ENCODE measurements at regions not wholly inside any gene's neighbourhood (a gene's known extent, or its start where the extent isn't known, plus 50 kb on each side); places are given as distances from the start of the nearest gene placed in this dataset.

DNA sequence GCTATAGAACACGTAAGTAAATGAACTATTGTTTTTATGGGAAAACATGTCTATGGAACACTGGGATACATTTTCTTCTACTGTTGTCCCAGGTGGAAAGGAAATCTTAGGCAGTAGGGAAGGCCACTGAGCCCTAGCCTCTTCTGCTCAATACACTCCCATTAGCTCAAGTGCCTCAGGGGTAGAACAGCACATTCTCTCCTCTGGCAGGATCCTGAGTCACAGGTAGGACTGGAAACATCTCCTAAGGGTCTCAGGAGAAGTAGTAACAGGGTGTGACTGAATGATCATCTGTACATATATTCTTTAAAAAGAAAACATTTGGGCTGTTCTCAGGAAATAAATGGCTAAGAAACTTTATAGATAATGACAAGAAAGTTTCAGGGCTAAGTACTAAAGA is 175.6 kb upstream of the ESRRG start:
- DNase-seq (ENCODE audit: low read depth in 6 of 9, low spot score in 9 of 9): no peak
- Histone ChIP-seq H3K4me1 (ENCODE audit: control insufficient read depth in 2 of 2, insufficient read depth in 2 of 2, low read length in 2 of 2) (no peaks in the 10 kb centered on the region), H3K4me3 (ENCODE audit: low read length in 2 of 2) (no peak overlapping the region), H3K9me3 (ENCODE audit: control insufficient read depth in 2 of 2, insufficient read depth in 1 of 2, low read length in 1 of 2) (no peaks in the 10 kb centered on the region), H3K27me3 (ENCODE audit: control insufficient read depth in 2 of 2, insufficient read depth in 1 of 2, low read length in 1 of 2) (no peaks in the 10 kb centered on the region), H3K27ac (ENCODE audit: low read depth in 1 of 2, low read length in 1 of 2) (no peak overlapping the region), H3K36me3 (ENCODE audit: control insufficient read depth in 2 of 2, insufficient read depth in 2 of 2, low read length in 1 of 2) (no peaks in the 10 kb centered on the region)
- 97% methylated on average over 1 of the region's 1 CpG for WGBS

DNA sequence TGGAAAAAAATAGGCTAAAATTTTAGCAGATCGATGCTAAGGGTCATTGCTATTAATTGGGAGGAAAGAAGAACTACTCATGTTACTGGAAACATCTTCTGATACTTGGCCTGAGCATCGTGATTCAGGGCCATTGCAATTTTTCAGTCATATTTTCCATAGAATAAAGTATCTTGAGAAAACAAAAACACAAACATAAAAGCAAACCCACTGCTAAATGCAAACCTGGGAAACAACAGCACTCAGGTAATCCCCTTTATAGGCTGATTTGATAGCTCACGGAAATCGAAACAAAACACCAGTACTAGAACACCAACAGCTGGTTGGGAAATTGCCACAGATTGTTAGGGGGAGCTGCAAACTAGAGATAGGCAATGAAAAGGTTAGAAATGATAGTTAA is 172.9 kb upstream of the ESRRG start:
- 91% methylated on average over 4 of the region's 4 CpGs for WGBS
- H3K4me3 ChIP-seq (ENCODE audit: low read length in 2 of 2): no peak overlapping the region
- no peaks in the 10 kb centered on the region for H3K36me3 ChIP-seq (ENCODE audit: control insufficient read depth in 2 of 2, insufficient read depth in 2 of 2, low read length in 1 of 2)
- no peaks in the 10 kb centered on the region for H3K4me1 ChIP-seq (ENCODE audit: control insufficient read depth in 2 of 2, insufficient read depth in 2 of 2, low read length in 2 of 2)
- no peaks in the 10 kb centered on the region for H3K9me3 ChIP-seq (ENCODE audit: control insufficient read depth in 2 of 2, insufficient read depth in 1 of 2, low read length in 1 of 2)
- H3K27me3 ChIP-seq (ENCODE audit: control insufficient read depth in 2 of 2, insufficient read depth in 1 of 2, low read length in 1 of 2): no peaks in the 10 kb centered on the region
- no peak overlapping the region for H3K27ac ChIP-seq (ENCODE audit: low read depth in 1 of 2, low read length in 1 of 2)
- no peak for DNase-seq (ENCODE audit: low read depth in 6 of 9, low spot score in 9 of 9)

DNA sequence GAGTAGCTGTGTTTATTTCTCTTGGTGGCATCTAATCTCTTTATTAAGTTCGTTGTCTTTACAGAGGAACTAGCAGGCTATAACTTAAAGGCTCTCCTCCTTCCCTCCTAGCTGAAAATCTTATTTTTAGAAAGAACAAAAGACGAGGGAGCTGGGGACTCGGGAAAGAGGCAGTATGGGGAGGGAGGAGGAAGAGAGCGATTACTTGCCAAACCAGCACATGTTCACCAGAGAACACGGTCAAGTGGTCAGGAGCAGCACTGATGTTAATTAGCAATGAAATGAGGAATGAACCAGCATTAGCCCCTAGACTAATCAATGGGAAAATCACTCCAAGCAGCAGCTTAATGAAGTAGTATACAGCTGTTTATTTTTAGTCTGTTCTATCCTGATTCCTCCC is 171.3 kb upstream of the ESRRG start:
- H3K36me3 ChIP-seq (ENCODE audit: control insufficient read depth in 2 of 2, insufficient read depth in 2 of 2, low read length in 1 of 2): no peaks in the 10 kb centered on the region
- no peak overlapping the region for H3K27ac ChIP-seq (ENCODE audit: low read depth in 1 of 2, low read length in 1 of 2)
- H3K4me3 ChIP-seq (ENCODE audit: low read length in 2 of 2): no peak overlapping the region
- H3K9me3 ChIP-seq (ENCODE audit: control insufficient read depth in 2 of 2, insufficient read depth in 1 of 2, low read length in 1 of 2): no peaks in the 10 kb centered on the region
- H3K4me1 ChIP-seq (ENCODE audit: control insufficient read depth in 2 of 2, insufficient read depth in 2 of 2, low read length in 2 of 2): no peaks in the 10 kb centered on the region
- H3K27me3 ChIP-seq (ENCODE audit: control insufficient read depth in 2 of 2, insufficient read depth in 1 of 2, low read length in 1 of 2): no peaks in the 10 kb centered on the region
- 71% methylated on average over 5 of the region's 5 CpGs for WGBS
- DNase-seq (ENCODE audit: low read depth in 6 of 9, low spot score in 9 of 9): no peak

DNA sequence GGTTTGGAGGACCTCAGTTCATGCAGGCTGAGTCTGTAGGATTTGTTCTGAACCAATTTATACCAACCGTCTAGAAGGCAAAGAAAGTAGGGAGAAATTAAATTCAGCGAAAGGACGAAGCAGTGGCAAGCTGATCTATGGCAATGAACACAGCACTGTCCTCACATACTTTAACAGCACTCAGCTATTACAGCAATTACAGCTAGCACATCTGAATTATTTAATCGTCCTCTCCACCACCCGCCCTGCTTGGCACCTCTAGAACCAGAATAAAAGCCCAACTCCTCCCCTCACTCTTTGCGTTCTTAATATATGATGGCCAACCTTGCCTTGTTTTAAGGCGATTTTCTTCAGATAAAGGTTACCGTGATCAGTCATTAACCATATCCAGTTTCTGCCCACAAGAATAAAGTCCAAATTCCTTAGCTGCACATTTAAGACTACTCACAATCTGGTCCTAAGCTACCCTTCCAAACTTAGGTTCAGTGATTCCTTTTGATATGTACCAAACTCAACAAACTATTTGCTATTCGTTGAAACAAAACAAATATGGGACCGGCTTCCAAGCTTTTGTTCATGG is 169.4 kb upstream of the ESRRG start:
- Histone ChIP-seq H3K9me3 (ENCODE audit: control insufficient read depth in 2 of 2, insufficient read depth in 1 of 2, low read length in 1 of 2) (no peaks in the 10 kb centered on the region), H3K4me3 (ENCODE audit: low read length in 2 of 2) (no peak overlapping the region), H3K27me3 (ENCODE audit: control insufficient read depth in 2 of 2, insufficient read depth in 1 of 2, low read length in 1 of 2) (no peaks in the 10 kb centered on the region), H3K36me3 (ENCODE audit: control insufficient read depth in 2 of 2, insufficient read depth in 2 of 2, low read length in 1 of 2) (no peaks in the 10 kb centered on the region), H3K27ac (ENCODE audit: low read depth in 1 of 2, low read length in 1 of 2) (no peak overlapping the region), H3K4me1 (ENCODE audit: control insufficient read depth in 2 of 2, insufficient read depth in 2 of 2, low read length in 2 of 2) (no peaks in the 10 kb centered on the region)
- WGBS: 94% methylated on average over 10 of the region's 10 CpGs
- no peak for DNase-seq (ENCODE audit: low read depth in 6 of 9, low spot score in 9 of 9)

DNA sequence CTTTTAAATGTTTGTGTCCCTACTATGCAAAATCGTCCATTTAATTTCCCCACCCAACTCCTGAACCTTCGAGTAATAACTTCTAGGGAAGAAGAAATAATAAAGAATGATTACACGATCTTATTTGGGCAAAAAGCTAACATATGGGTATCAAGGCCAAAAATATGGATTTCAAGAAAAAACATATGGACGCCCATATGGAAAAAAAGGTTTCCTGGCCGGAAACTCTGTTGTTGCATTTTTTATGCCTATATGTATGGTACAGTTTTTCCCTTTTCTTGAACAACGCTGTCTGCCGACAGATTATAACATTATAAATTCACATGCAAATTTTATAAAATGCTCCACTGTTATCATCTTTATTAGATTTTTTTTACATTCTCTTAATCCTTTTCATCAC is 167.6 kb upstream of the ESRRG start:
- WGBS: 94% methylated on average over 7 of the region's 7 CpGs
- no peak for DNase-seq (ENCODE audit: low read depth in 6 of 9, low spot score in 9 of 9)

DNA sequence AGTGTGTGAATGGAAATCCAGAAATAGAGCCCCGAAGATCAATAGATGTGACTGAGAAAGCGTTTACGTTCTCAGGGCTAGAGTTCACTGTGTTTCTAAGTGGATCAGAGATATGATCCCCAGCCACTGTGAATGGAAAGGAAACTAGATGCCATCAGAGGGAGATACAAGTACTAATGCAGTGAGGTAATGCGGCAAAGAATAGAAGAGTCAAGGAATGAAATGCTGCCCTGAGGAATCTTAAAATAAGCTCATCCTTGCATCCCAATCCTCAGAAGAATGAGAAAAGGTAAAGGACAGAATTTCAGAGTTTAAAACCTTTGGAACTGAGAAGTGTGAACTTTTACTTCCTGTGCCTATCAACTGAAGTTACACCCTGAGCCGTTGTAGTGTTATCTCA is 165.5 kb upstream of the ESRRG start:
- no peak for DNase-seq (ENCODE audit: low read depth in 6 of 9, low spot score in 9 of 9)
- Histone ChIP-seq H3K4me3 (ENCODE audit: low read length in 2 of 2) (no peak overlapping the region), H3K9me3 (ENCODE audit: control insufficient read depth in 2 of 2, insufficient read depth in 1 of 2, low read length in 1 of 2) (no peaks in the 10 kb centered on the region), H3K27ac (ENCODE audit: low read depth in 1 of 2, low read length in 1 of 2) (no peak overlapping the region), H3K36me3 (ENCODE audit: control insufficient read depth in 2 of 2, insufficient read depth in 2 of 2, low read length in 1 of 2) (no peaks in the 10 kb centered on the region), H3K27me3 (ENCODE audit: control insufficient read depth in 2 of 2, insufficient read depth in 1 of 2, low read length in 1 of 2) (no peaks in the 10 kb centered on the region), H3K4me1 (ENCODE audit: control insufficient read depth in 2 of 2, insufficient read depth in 2 of 2, low read length in 2 of 2) (no peaks in the 10 kb centered on the region)
- WGBS: 79% methylated on average over 5 of the region's 5 CpGs

More for the DNA sequence above, 167.6 kb upstream of the ESRRG start:
- no peaks in the 10 kb centered on the region for H3K4me1 ChIP-seq (ENCODE audit: control insufficient read depth in 2 of 2, insufficient read depth in 2 of 2, low read length in 2 of 2)
- no peaks in the 10 kb centered on the region for H3K27me3 ChIP-seq (ENCODE audit: control insufficient read depth in 2 of 2, insufficient read depth in 1 of 2, low read length in 1 of 2)
- no peak overlapping the region for H3K27ac ChIP-seq (ENCODE audit: low read depth in 1 of 2, low read length in 1 of 2)
- H3K9me3 ChIP-seq (ENCODE audit: control insufficient read depth in 2 of 2, insufficient read depth in 1 of 2, low read length in 1 of 2): no peaks in the 10 kb centered on the region
- H3K36me3 ChIP-seq (ENCODE audit: control insufficient read depth in 2 of 2, insufficient read depth in 2 of 2, low read length in 1 of 2): no peaks in the 10 kb centered on the region
- H3K4me3 ChIP-seq (ENCODE audit: low read length in 2 of 2): no peak overlapping the region

DNA sequence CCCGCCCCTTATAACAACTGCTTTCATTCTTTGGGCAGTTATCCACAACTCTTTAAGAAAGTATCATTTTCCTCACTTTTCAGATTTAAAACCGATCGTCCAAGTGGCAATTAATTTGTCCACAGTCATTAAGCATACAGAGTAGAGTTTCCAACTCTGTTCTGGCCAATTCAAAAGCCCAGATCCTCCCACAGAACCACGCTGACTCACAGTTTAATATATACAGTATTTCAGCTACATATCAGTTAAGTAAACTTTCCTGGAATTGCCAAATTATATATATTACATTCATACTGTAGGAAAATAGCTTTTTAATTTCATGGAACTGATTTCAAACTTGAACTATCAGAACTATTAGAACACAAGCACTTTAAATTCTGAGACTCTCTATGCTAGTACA is 163.8 kb upstream of the ESRRG start:
- H3K36me3 ChIP-seq (ENCODE audit: control insufficient read depth in 2 of 2, insufficient read depth in 2 of 2, low read length in 1 of 2): no peaks in the 10 kb centered on the region
- H3K27ac ChIP-seq (ENCODE audit: low read depth in 1 of 2, low read length in 1 of 2): no peak overlapping the region
- H3K27me3 ChIP-seq (ENCODE audit: control insufficient read depth in 2 of 2, insufficient read depth in 1 of 2, low read length in 1 of 2): no peaks in the 10 kb centered on the region
- no peak for DNase-seq (ENCODE audit: low read depth in 6 of 9, low spot score in 9 of 9)
- H3K4me1 ChIP-seq (ENCODE audit: control insufficient read depth in 2 of 2, insufficient read depth in 2 of 2, low read length in 2 of 2): no peaks in the 10 kb centered on the region
- H3K9me3 ChIP-seq (ENCODE audit: control insufficient read depth in 2 of 2, insufficient read depth in 1 of 2, low read length in 1 of 2): no peaks in the 10 kb centered on the region
- no peak overlapping the region for H3K4me3 ChIP-seq (ENCODE audit: low read length in 2 of 2)
- 91% methylated on average over 4 of the region's 4 CpGs for WGBS

DNA sequence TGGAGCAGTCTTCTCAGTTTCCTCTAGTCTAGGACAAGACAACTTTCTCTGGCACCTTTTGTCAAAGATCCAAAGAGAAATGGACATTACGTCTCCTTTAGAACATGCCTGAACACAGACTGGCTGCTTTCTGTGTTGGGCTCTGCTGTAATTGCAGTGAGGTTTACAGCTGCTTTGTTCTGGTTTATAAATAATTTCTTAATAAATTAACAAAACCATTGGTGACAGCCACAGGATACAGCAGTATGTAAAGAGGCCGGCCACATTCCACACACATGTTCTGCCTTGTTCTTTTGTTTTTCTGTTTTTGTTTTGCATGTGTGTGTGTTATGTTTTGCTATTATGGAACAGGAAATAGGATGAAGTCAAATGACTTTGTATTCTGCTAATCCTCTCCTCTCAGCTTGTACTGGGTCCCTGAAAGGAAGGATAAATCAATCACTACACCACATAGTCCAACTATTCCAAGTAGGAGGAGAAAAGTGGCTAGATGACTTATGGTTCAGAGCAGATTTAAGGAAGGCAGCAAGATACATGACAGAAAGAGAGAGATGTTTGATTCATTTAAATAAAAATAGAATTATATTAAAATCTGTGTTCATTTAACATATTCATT is 161.5 kb upstream of the ESRRG start:
- no peaks in the 10 kb centered on the region for H3K9me3 ChIP-seq (ENCODE audit: control insufficient read depth in 2 of 2, insufficient read depth in 1 of 2, low read length in 1 of 2)
- no peaks in the 10 kb centered on the region for H3K36me3 ChIP-seq (ENCODE audit: control insufficient read depth in 2 of 2, insufficient read depth in 2 of 2, low read length in 1 of 2)
- no peak overlapping the region for H3K27ac ChIP-seq (ENCODE audit: low read depth in 1 of 2, low read length in 1 of 2)
- H3K27me3 ChIP-seq (ENCODE audit: control insufficient read depth in 2 of 2, insufficient read depth in 1 of 2, low read length in 1 of 2): no peaks in the 10 kb centered on the region
- WGBS: 41% methylated on average over 2 of the region's 2 CpGs
- no peak overlapping the region for H3K4me3 ChIP-seq (ENCODE audit: low read length in 2 of 2)
- no peaks in the 10 kb centered on the region for H3K4me1 ChIP-seq (ENCODE audit: control insufficient read depth in 2 of 2, insufficient read depth in 2 of 2, low read length in 2 of 2)
- no peak for DNase-seq (ENCODE audit: low read depth in 6 of 9, low spot score in 9 of 9)

DNA sequence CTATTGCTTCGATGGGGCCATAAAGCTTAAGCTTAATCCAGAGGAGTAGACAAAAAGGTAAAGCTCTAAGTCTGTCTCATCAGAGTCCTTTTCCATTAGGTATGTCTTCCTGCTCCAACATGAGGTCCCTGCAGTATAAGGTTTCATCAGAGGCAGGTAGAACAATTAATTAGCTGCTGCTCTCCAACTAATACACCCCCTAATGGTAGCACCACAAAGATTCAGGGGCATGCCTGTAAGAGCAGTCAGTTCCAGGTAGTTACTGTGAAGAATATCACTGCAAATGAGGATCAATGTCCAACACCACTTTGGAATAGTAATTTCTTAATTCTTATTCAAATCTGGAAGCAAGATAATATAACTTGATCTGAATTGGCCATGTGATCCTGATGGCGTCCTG is 160.3 kb upstream of the ESRRG start:
- H3K9me3 ChIP-seq (ENCODE audit: control insufficient read depth in 2 of 2, insufficient read depth in 1 of 2, low read length in 1 of 2): no peaks in the 10 kb centered on the region
- H3K36me3 ChIP-seq (ENCODE audit: control insufficient read depth in 2 of 2, insufficient read depth in 2 of 2, low read length in 1 of 2): no peaks in the 10 kb centered on the region
- H3K27me3 ChIP-seq (ENCODE audit: control insufficient read depth in 2 of 2, insufficient read depth in 1 of 2, low read length in 1 of 2): no peaks in the 10 kb centered on the region
- 90% methylated on average over 2 of the region's 2 CpGs for WGBS
- no peaks in the 10 kb centered on the region for H3K4me1 ChIP-seq (ENCODE audit: control insufficient read depth in 2 of 2, insufficient read depth in 2 of 2, low read length in 2 of 2)
- no peak for DNase-seq (ENCODE audit: low read depth in 6 of 9, low spot score in 9 of 9)
- H3K27ac ChIP-seq (ENCODE audit: low read depth in 1 of 2, low read length in 1 of 2): no peak overlapping the region
- no peak overlapping the region for H3K4me3 ChIP-seq (ENCODE audit: low read length in 2 of 2)

Data from thymus (tissue), 11 donors.